K562 (cell line): ENCODE measurements at regions not wholly inside any gene's neighbourhood (a gene's known extent, or its start where the extent isn't known, plus 50 kb on each side); places are given as distances from the start of the nearest gene placed in this dataset.

ENCODE experiments used
- BRF1 ChIP-seq: IDR thresholded peaks from 3 replicates; pipeline ENCODE4 v1.6.1; 2011; ENCODE audit warnings: borderline replicate concordance, mild to moderate bottlenecking; ENCODE audit not compliant: insufficient read length; ENCODE audit errors: extremely low read depth
- CAMTA2 ChIP-seq: fragments of 250-450 bp; sonication (Bioruptor Pico); conservative IDR thresholded peaks from 2 replicates; pipeline ENCODE4 v1.5.1; 2022
- CBX3 ChIP-seq, 2 experiments: IDR thresholded peaks; 1 replicate in 1 of 2; 2 replicates in 1 of 2; pipeline ENCODE4 v1.6.1; 2012; ENCODE audit warnings: inconsistent platforms in 2 of 2, low read length in 2 of 2, borderline replicate concordance in 1 of 2, control low read depth in 1 of 2
- CEBPZ ChIP-seq: fragments of 150-350 bp; IDR thresholded peaks from 2 replicates; pipeline ENCODE4 v1.6.1; 2014; ENCODE audit warnings: low read depth, mild to moderate bottlenecking, low read length, borderline replicate concordance
- CSDE1 ChIP-seq, 2 experiments: fragments of 450-650 bp; IDR thresholded peaks; 2 replicates each; pipeline ENCODE4 v1.6.1; 2016; ENCODE audit warnings: mild to moderate bottlenecking in 1 of 2
- ETV1 ChIP-seq: fragments of 450-650 bp; conservative IDR thresholded peaks from 2 replicates; pipeline ENCODE4 v1.6.1; 2016; ENCODE audit warnings: missing genetic modification characterization, control low read depth, low read depth, missing compliant biosample characterization
- ETV5 ChIP-seq: sonication (generic); formaldehyde crosslinking; IDR thresholded peaks from 2 replicates; pipeline ENCODE4 v1.4.0; 2020; ENCODE audit warnings: low read depth, mild to moderate bottlenecking, missing genetic modification reagents
- FOXM1 ChIP-seq, 2 experiments: fragments of 450-650 bp in 1 of 2; sonication (generic) in 1 of 2; formaldehyde crosslinking in 1 of 2; IDR thresholded peaks; 2 replicates each; pipeline versions ENCODE4 v1.6.1 to v1.9.0; 2017 to 2022; ENCODE audit warnings: low read depth in 2 of 2, mild to moderate bottlenecking in 2 of 2, missing genetic modification reagents in 1 of 2, moderate library complexity in 1 of 2
- HMG20A ChIP-seq: fragments of 450-650 bp; formaldehyde crosslinking; conservative IDR thresholded peaks from 2 replicates; pipeline ENCODE4 v1.4.0; 2020; ENCODE audit warnings: mild to moderate bottlenecking, mixed read lengths
- ILF3 ChIP-seq: fragments of 450-650 bp; IDR thresholded peaks from 2 replicates; pipeline ENCODE4 v1.6.1; 2018; ENCODE audit warnings: antibody characterized with exemption, mild to moderate bottlenecking, moderate library complexity, borderline replicate concordance
- IRF9 ChIP-seq: fragments of 450-650 bp; IDR thresholded peaks from 2 replicates; pipeline ENCODE4 v1.6.1; 2016; ENCODE audit warnings: missing biosample characterization, missing genetic modification characterization
- KLF16 ChIP-seq: IDR thresholded peaks from 2 replicates; pipeline ENCODE4 v1.6.1; 2016; ENCODE audit warnings: antibody characterized with exemption
- MTA2 ChIP-seq: fragments of 450-650 bp; IDR thresholded peaks from 2 replicates; pipeline ENCODE4 v1.6.1; 2016; ENCODE audit warnings: low read depth
- MXI1 ChIP-seq: IDR thresholded peaks from 2 replicates; pipeline ENCODE4 v1.6.1; 2011; ENCODE audit warnings: low read depth, mild to moderate bottlenecking, improper control_type of control experiment, low read length
- PML ChIP-seq: IDR thresholded peaks from 2 replicates; pipeline ENCODE4 v1.6.1; 2012; ENCODE audit warnings: low read length, inconsistent platforms
- PPARD ChIP-seq: fragments of 250-450 bp; sonication (Bioruptor Pico); IDR thresholded peaks from 2 replicates; pipeline ENCODE4 v1.8.0; 2022; ENCODE audit warnings: inconsistent platforms, mild to moderate bottlenecking, moderate library complexity
- PRPF4 ChIP-seq: fragments of 200-400 bp; formaldehyde crosslinking; IDR thresholded peaks from one replicate; pipeline ENCODE4 v1.6.1; 2017; ENCODE audit warnings: low read length, low read depth, mild to moderate bottlenecking; ENCODE audit not compliant: insufficient read depth, poor library complexity, severe bottlenecking
- PURB ChIP-seq: sonication (generic); formaldehyde crosslinking; IDR thresholded peaks from 2 replicates; pipeline ENCODE4 v1.9.0; 2021; ENCODE audit warnings: low read depth, mild to moderate bottlenecking, missing genetic modification reagents
- RCOR1 ChIP-seq, 2 experiments: IDR thresholded peaks; 2 replicates each; pipeline ENCODE4 v1.6.1; 2012; ENCODE audit warnings: low read depth in 2 of 2, low read length in 2 of 2, borderline replicate concordance in 1 of 2, improper control_type of control experiment in 1 of 2
- SREBF1 ChIP-seq: fragments of 150-350 bp; IDR thresholded peaks from 2 replicates; pipeline ENCODE4 v1.6.1; 2014; ENCODE audit warnings: antibody characterized with exemption, low read depth, low read length, borderline replicate concordance
- THRB ChIP-seq: fragments of 450-650 bp; formaldehyde crosslinking; conservative IDR thresholded peaks from 2 replicates; pipeline ENCODE4 v1.4.0; 2022; ENCODE audit warnings: mild to moderate bottlenecking, missing genetic modification characterization
- ZBTB9 ChIP-seq: fragments of 450-650 bp; formaldehyde crosslinking; IDR thresholded peaks from 2 replicates; pipeline ENCODE4 v1.4.0; 2020; ENCODE audit warnings: mild to moderate bottlenecking, moderate library complexity
- ZNF75A ChIP-seq: fragments of 450-650 bp; formaldehyde crosslinking; IDR thresholded peaks from 2 replicates; pipeline ENCODE4 v1.4.0; 2020; ENCODE audit warnings: mild to moderate bottlenecking

GRCh38 chr7:10707519-10707918 lies 266.2 kb upstream of the PHF14 start (continued):
- no peak for TF ChIP-seq CEBPZ
- TF ChIP-seq MTA2: peak; percentile 90
- peak; percentile 79; the same call in 1 of the 2 replicates for TF ChIP-seq HMG20A (CRISPR knock-in tag)
- no peak for TF ChIP-seq ETV5
- TF ChIP-seq RCOR1 (IDR thresholded peaks at IDR 0.05; ENCODE audit: borderline replicate concordance in 1 of 2, low read depth in 2 of 2, low read length in 2 of 2): peak in 1 of 2 experiments; percentile 91; a peak in 2 of 4 replicates
- TF ChIP-seq MXI1: no peak
- peak; percentile 97 for TF ChIP-seq PML
- no peak for TF ChIP-seq CSDE1 (IDR thresholded peaks at IDR 0.05)
- no peak for TF ChIP-seq BRF1
- no peak for TF ChIP-seq PURB
- no peak for TF ChIP-seq CAMTA2
- TF ChIP-seq ZBTB9 (CRISPR knock-in tag): 0 out of 2 replicates have a peak, but pooled peaks have one; percentile 61
- peak; percentile 86; the same call in 1 of the 2 replicates for TF ChIP-seq FOXM1 (IDR thresholded peaks at IDR 0.05; ENCODE audit: low read depth)
- TF ChIP-seq FOXM1 (CRISPR knock-in tag; IDR thresholded peaks at IDR 0.05; ENCODE audit: low read depth): no peak
- TF ChIP-seq ILF3: 0 out of 2 replicates have a peak, but pooled peaks have one; percentile 63
- peak; percentile 69; the same call in 1 of the 2 replicates for TF ChIP-seq THRB (CRISPR knock-in tag)
- no peak for TF ChIP-seq PPARD (CRISPR knock-in tag)
- TF ChIP-seq KLF16: peak; percentile 89
- peak in 1 of 2 experiments; percentile 75; a peak in 1 of 3 replicates for TF ChIP-seq CBX3 (IDR thresholded peaks at IDR 0.05; ENCODE audit: borderline replicate concordance in 1 of 2, low read length in 2 of 2)
- no peak for TF ChIP-seq PRPF4
- TF ChIP-seq ZNF75A: peak; percentile 78
- TF ChIP-seq IRF9 (tag): no peak
- peak; percentile 99 for TF ChIP-seq ETV1 (tag)
- TF ChIP-seq SREBF1: no peak
